Endodermal cell (in vitro differentiated cells): ENCODE measurements at regions not wholly inside any gene's neighbourhood (a gene's known extent, or its start where the extent isn't known, plus 50 kb on each side); places are given as distances from the start of the nearest gene placed in this dataset.

Experiments used
- DNase-seq: peaks from one replicate; pipeline ENCODE4 v3.0.0-alpha.2; 2017
- H3K27ac ChIP-seq: 2 replicates; pipeline ENCODE4 v1.5.1; 2013; ENCODE audit warnings: mild to moderate bottlenecking, low read depth, low read length, moderate library complexity
- H3K27me3 ChIP-seq: 2 replicates; pipeline ENCODE4 v1.6.1; 2013; ENCODE audit warnings: mild to moderate bottlenecking, low read length, moderate library complexity; ENCODE audit not compliant: insufficient read depth, control insufficient read depth, poor library complexity, severe bottlenecking
- H3K36me3 ChIP-seq: 2 replicates; pipeline ENCODE4 v1.7.0; 2013; ENCODE audit warnings: mild to moderate bottlenecking, low read length, moderate library complexity; ENCODE audit not compliant: control insufficient read depth, insufficient read depth
- H3K4me1 ChIP-seq: one replicate; pipeline ENCODE4 v1.7.0; 2013; ENCODE audit warnings: low read length; ENCODE audit not compliant: control insufficient read depth, insufficient read depth
- H3K4me3 ChIP-seq: 2 replicates; pipeline ENCODE4 v1.5.1; 2013; ENCODE audit warnings: mild to moderate bottlenecking, low read length, moderate library complexity
- H3K9ac ChIP-seq: 2 replicates; pipeline ENCODE4 v1.6.1; 2013; ENCODE audit warnings: mild to moderate bottlenecking, low read length, moderate library complexity; ENCODE audit not compliant: poor library complexity, severe bottlenecking; ENCODE audit errors: extremely low read depth
- H3K9me3 ChIP-seq: 2 replicates; pipeline ENCODE4 v1.6.1; 2013; ENCODE audit warnings: mild to moderate bottlenecking, low read length, moderate library complexity; ENCODE audit not compliant: control insufficient read depth
- H3K27ac Mint-ChIP-seq: 2 replicates; pipeline ENCODE4 v1.8.0; 2020; ENCODE audit warnings: mixed read lengths
- H3K27me3 Mint-ChIP-seq: 2 replicates; pipeline ENCODE4 v1.8.0; 2021; ENCODE audit warnings: mild to moderate bottlenecking, mixed read lengths; ENCODE audit not compliant: insufficient read depth
- H3K36me3 Mint-ChIP-seq: 2 replicates; pipeline ENCODE4 v1.8.0; 2020; ENCODE audit warnings: low read depth, mixed read lengths
- H3K4me1 Mint-ChIP-seq: 2 replicates; pipeline ENCODE4 v1.8.0; 2020; ENCODE audit warnings: mixed read lengths
- H3K4me3 Mint-ChIP-seq: 2 replicates; pipeline ENCODE4 v1.8.0; 2020; ENCODE audit warnings: mild to moderate bottlenecking, moderate library complexity, mixed read lengths
- H3K9me3 Mint-ChIP-seq: 2 replicates; pipeline ENCODE4 v1.8.0; 2020; ENCODE audit warnings: mild to moderate bottlenecking, mixed read lengths
- WGBS, 2 experiments: methylation state at CpG; one replicate each; pipeline versions ENCODE4 v1.1.5 to v1.1.7; 2013; ENCODE audit warnings: missing lambda C conversion rate in 2 of 2, mixed read lengths in 1 of 2; ENCODE audit not compliant: insufficient coverage in 1 of 2, insufficient read length in 1 of 2; 5-methylcytosine and 5-hydroxymethylcytosine counted together
- TF ChIP-seq, protein P1 (sequence below): fragments of 200-600 bp; sonication (generic); conservative IDR thresholded peaks from 2 replicates; pipeline ENCODE4 v1.5.0; 2021; ENCODE audit warnings: antibody characterized with exemption, mild to moderate bottlenecking

DNA sequence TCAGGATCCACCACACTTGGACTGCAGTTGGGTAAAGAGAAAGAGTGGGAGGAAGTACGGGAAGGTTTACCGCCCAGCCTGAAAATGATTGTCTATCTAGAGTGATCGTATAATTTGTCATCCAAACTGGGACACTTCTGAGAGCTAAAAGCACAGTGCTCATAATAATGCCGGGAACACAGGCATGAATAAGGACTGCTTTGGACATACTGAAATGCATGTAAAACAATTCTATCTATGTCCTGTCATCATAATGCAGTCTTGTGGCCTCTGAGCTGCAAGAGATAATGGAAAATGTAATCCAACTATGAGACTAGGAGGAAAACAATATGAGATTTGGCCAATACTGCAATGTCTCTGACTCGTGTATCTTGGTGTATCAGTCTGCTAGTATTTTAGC lies 435.5 kb downstream of the SOX11 start:
- Histone ChIP-seq H3K4me3 (no peak overlapping the region), H3K27me3 (peaks cover 8% of the 10 kb centered on the region), H3K9me3 (no peaks in the 10 kb centered on the region), H3K27ac (no peak overlapping the region), H3K9ac (no peak overlapping the region), H3K4me1 (no peaks in the 10 kb centered on the region), H3K36me3 (no peaks in the 10 kb centered on the region)
- Mint-ChIP-seq H3K9me3 (no peaks in the 10 kb centered on the region), H3K4me1 (no peaks in the 10 kb centered on the region), H3K27ac (no peak overlapping the region), H3K27me3 (no peaks in the 10 kb centered on the region), H3K4me3 (no peak overlapping the region), H3K36me3 (no peaks in the 10 kb centered on the region)
- DNase-seq: no peak
- WGBS, 2 experiments: 88 to 93% methylated on average over 5 of the region's 5 CpGs
- TF ChIP-seq, protein P1, sequence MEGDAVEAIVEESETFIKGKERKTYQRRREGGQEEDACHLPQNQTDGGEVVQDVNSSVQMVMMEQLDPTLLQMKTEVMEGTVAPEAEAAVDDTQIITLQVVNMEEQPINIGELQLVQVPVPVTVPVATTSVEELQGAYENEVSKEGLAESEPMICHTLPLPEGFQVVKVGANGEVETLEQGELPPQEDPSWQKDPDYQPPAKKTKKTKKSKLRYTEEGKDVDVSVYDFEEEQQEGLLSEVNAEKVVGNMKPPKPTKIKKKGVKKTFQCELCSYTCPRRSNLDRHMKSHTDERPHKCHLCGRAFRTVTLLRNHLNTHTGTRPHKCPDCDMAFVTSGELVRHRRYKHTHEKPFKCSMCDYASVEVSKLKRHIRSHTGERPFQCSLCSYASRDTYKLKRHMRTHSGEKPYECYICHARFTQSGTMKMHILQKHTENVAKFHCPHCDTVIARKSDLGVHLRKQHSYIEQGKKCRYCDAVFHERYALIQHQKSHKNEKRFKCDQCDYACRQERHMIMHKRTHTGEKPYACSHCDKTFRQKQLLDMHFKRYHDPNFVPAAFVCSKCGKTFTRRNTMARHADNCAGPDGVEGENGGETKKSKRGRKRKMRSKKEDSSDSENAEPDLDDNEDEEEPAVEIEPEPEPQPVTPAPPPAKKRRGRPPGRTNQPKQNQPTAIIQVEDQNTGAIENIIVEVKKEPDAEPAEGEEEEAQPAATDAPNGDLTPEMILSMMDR: no peak

DNA sequence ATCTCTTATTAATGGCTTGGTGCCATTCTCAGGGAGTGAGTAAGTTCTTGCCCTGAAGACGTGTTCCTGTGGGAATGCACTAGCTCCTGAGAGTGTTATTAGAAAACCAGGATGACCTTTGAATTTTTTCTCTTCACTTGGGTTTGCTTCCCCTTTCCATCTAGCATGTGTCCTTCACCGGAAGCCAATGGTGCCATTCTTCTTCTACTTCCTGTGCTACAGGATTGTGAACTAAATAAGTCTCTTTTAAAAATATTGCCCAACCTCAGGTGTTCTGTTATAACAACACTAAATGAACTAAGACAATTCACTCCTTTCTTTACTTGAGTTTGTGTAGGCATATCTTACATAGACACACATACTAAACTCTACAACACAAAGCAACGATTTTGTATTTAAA lies 447.0 kb downstream of the SOX11 start:
- Histone ChIP-seq H3K27me3 (no peaks in the 10 kb centered on the region), H3K36me3 (no peaks in the 10 kb centered on the region), H3K27ac (no peak overlapping the region), H3K4me3 (no peak overlapping the region), H3K9ac (no peak overlapping the region), H3K9me3 (peaks cover 22% of the 10 kb centered on the region), H3K4me1 (no peaks in the 10 kb centered on the region)
- Mint-ChIP-seq H3K36me3 (no peaks in the 10 kb centered on the region), H3K9me3 (peaks cover 12% of the 10 kb centered on the region), H3K4me3 (no peak overlapping the region), H3K27ac (no peak overlapping the region), H3K4me1 (no peaks in the 10 kb centered on the region), H3K27me3 (no peaks in the 10 kb centered on the region)
- WGBS, 2 experiments: 98 to 100% methylated on average over 2 of the region's 3 CpGs
- TF ChIP-seq, protein P1: no peak
- no peak for DNase-seq

DNA sequence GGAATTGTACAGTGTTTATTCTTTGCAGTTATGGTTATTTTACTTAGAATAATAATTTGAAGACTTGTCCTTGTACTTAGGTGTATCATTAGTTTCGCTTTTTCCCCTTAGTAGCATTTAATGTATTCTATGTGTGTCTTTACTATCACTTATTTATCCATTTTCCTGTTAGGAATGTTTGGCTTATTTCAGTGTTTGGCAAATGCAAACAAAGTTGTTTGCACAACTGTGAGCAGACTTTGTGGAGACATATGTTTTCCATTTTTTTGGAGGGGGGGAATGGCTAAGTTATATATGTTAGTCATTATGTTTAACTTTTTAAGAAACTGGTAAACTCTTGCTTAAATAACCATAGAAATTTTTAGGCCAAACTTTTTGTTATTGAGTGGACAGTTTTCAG lies 447.7 kb downstream of the SOX11 start:
- Mint-ChIP-seq H3K4me3 (no peak overlapping the region), H3K4me1 (no peaks in the 10 kb centered on the region), H3K36me3 (no peaks in the 10 kb centered on the region), H3K27ac (no peak overlapping the region), H3K27me3 (no peaks in the 10 kb centered on the region), H3K9me3 (peaks cover 12% of the 10 kb centered on the region)
- Histone ChIP-seq H3K27me3 (no peaks in the 10 kb centered on the region), H3K27ac (no peak overlapping the region), H3K4me1 (no peaks in the 10 kb centered on the region), H3K36me3 (no peaks in the 10 kb centered on the region), H3K9me3 (peaks cover 23% of the 10 kb centered on the region), H3K9ac (no peak overlapping the region), H3K4me3 (no peak overlapping the region)
- WGBS, 2 experiments: no CpG with 5 or more reads among the region's 1 CpG
- TF ChIP-seq, protein P1: no peak
- DNase-seq: no peak
